GM12878 (cell line): ENCODE measurements at regions not wholly inside any gene's neighbourhood (a gene's known extent, or its start where the extent isn't known, plus 50 kb on each side); places are given as distances from the start of the nearest gene placed in this dataset.
"Not testable (repeated sequence)": the region's sequence is repeated elsewhere in the genome, so short reads cannot be mapped to it uniquely, and the experiment has no call there.

Source experiments
- E2F4 ChIP-seq: IDR thresholded peaks from 2 replicates; pipeline ENCODE4 v1.6.1; 2012; ENCODE audit warnings: low read depth, low read length, improper control_type of control experiment
- ZNF274 ChIP-seq: IDR thresholded peaks from one replicate; pipeline ENCODE4 v1.8.0; 2011; ENCODE audit not compliant: insufficient read length, insufficient read depth

- TF ChIP-seq ZNF274, E2F4: not testable (repeated sequence)
Measured at GRCh38 chr16:33713710-33714538, 254.5 kb downstream of the TP53TG3F start.
